CD14-positive monocyte (primary cell): ENCODE measurements at regions not wholly inside any gene's neighbourhood (a gene's known extent, or its start where the extent isn't known, plus 50 kb on each side); places are given as distances from the start of the nearest gene placed in this dataset.

Experiments used
- DNase-seq, 3 donors: peaks; one replicate each; pipeline ENCODE4 v3.0.0-alpha.2; 2011 to 2022
- H2AFZ ChIP-seq: 2 replicates; pipeline ENCODE4 v1.6.0; 2012; ENCODE audit warnings: mild to moderate bottlenecking, low read depth, low read length, inconsistent platforms; ENCODE audit not compliant: insufficient read depth, poor library complexity, severe bottlenecking
- H3K27ac ChIP-seq, 2 donors: 1 replicate in 1 of 2; 2 replicates in 1 of 2; pipeline ENCODE4 v1.5.1; 2012 to 2013; ENCODE audit warnings: low read length in 2 of 2, control low read depth in 1 of 2, inconsistent platforms in 1 of 2, low read depth in 1 of 2, mild to moderate bottlenecking in 1 of 2
- H3K27me3 ChIP-seq, 2 donors: one replicate each; pipeline versions ENCODE4 v1.6.0 to v1.6.1; 2011 to 2013; ENCODE audit warnings: low read length in 2 of 2; ENCODE audit not compliant: control insufficient read depth in 2 of 2, insufficient read depth in 2 of 2
- H3K36me3 ChIP-seq, 2 donors: replicated peaks in 1 of 2; 1 replicate in 1 of 2; 2 replicates in 1 of 2; pipeline versions ENCODE4 v1.5.1 to v1.6.1; 2012 to 2013; ENCODE audit warnings: low read length in 2 of 2, control low read depth in 1 of 2, inconsistent platforms in 1 of 2, mild to moderate bottlenecking in 1 of 2; ENCODE audit not compliant: insufficient read depth in 2 of 2, control insufficient read depth in 1 of 2
- H3K4me1 ChIP-seq, 2 donors: 1 replicate in 1 of 2; 2 replicates in 1 of 2; pipeline versions ENCODE4 v1.5.1 to v1.6.1; 2012 to 2013; ENCODE audit warnings: low read length in 2 of 2, control low read depth in 1 of 2, inconsistent platforms in 1 of 2, mild to moderate bottlenecking in 1 of 2, moderate library complexity in 1 of 2; ENCODE audit not compliant: insufficient read depth in 2 of 2, control insufficient read depth in 1 of 2
- H3K4me2 ChIP-seq: replicated peaks from 2 replicates; pipeline ENCODE3; 2012; ENCODE audit warnings: low read length, moderate library complexity, mild to moderate bottlenecking; ENCODE audit not compliant: poor library complexity, severe bottlenecking; ENCODE audit errors: extremely low read depth
- H3K4me3 ChIP-seq, 3 experiments: fragments of 200-600 bp in 1 of 3; sonication (generic) in 1 of 3; replicated peaks in 1 of 3; 1 replicate in 2 of 3; 2 replicates in 1 of 3; pipeline ENCODE4 v1.5.1; 2011 to 2013; ENCODE audit warnings: low read length in 3 of 3, mild to moderate bottlenecking in 3 of 3, control low read depth in 2 of 3, low read depth in 2 of 3, inconsistent platforms in 1 of 3, moderate library complexity in 1 of 3
- H3K79me2 ChIP-seq: 2 replicates; pipeline ENCODE4 v1.6.0; 2012; ENCODE audit warnings: mild to moderate bottlenecking, control low read depth, inconsistent platforms, low read length, moderate library complexity; ENCODE audit not compliant: insufficient read depth
- H3K9ac ChIP-seq: 2 replicates; pipeline ENCODE4 v1.6.0; 2017; ENCODE audit warnings: low read length, mild to moderate bottlenecking; ENCODE audit not compliant: insufficient read depth, poor library complexity, severe bottlenecking
- H3K9me3 ChIP-seq, 2 donors: replicated peaks in 1 of 2; 1 replicate in 1 of 2; 2 replicates in 1 of 2; pipeline versions ENCODE4 v1.5.1 to v1.6.1; 2012 to 2013; ENCODE audit warnings: low read length in 2 of 2, control low read depth in 1 of 2; ENCODE audit not compliant: control insufficient read depth in 1 of 2, insufficient read depth in 1 of 2
- H4K20me1 ChIP-seq: 2 replicates; pipeline ENCODE4 v1.6.0; 2012; ENCODE audit warnings: mild to moderate bottlenecking, low read length, control low read depth, moderate library complexity; ENCODE audit not compliant: insufficient read depth
- H3K27ac Mint-ChIP-seq, 7 donors: one replicate each; pipeline ENCODE4 v1.8.0; 2020; ENCODE audit warnings: mild to moderate bottlenecking in 7 of 7, mixed read lengths in 7 of 7, moderate library complexity in 6 of 7, inconsistent platforms in 2 of 7
- H3K27me3 Mint-ChIP-seq, 3 donors: one replicate each; pipeline ENCODE4 v1.8.0; 2021 to 2022; ENCODE audit warnings: low read depth in 3 of 3, mild to moderate bottlenecking in 3 of 3, mixed read lengths in 3 of 3, moderate library complexity in 3 of 3, inconsistent platforms in 1 of 3
- H3K36me3 Mint-ChIP-seq, 2 donors: one replicate each; pipeline ENCODE4 v1.8.0; 2020; ENCODE audit warnings: mixed read lengths in 2 of 2, inconsistent platforms in 1 of 2, mild to moderate bottlenecking in 1 of 2
- H3K4me1 Mint-ChIP-seq: one replicate; pipeline ENCODE4 v1.8.0; 2020; ENCODE audit warnings: mild to moderate bottlenecking, mixed read lengths
- H3K4me3 Mint-ChIP-seq, 2 donors: one replicate each; pipeline ENCODE4 v1.8.0; 2020; ENCODE audit warnings: mild to moderate bottlenecking in 2 of 2, mixed read lengths in 2 of 2, moderate library complexity in 1 of 2
- H3K9me3 Mint-ChIP-seq, 7 donors: one replicate each; pipeline ENCODE4 v1.8.0; 2020 to 2022; ENCODE audit warnings: mixed read lengths in 7 of 7, mild to moderate bottlenecking in 6 of 7, moderate library complexity in 6 of 7, inconsistent platforms in 2 of 7
- WGBS: methylation state at CpG from one replicate; pipeline ENCODE4 v1.1.5; 2013; ENCODE audit warnings: missing lambda C conversion rate; ENCODE audit not compliant: insufficient coverage; 5-methylcytosine and 5-hydroxymethylcytosine counted together
- intact Hi-C, 2 donors: fragments of 100-400 bp; cut with micrococcal nuclease; formaldehyde crosslinking; loops; one replicate each; pipeline versions ENCODE4 v1.15.0 to v1.15.1; 2023
- TF ChIP-seq, protein P1 (sequence below): fragments of 200-600 bp; IDR thresholded peaks from one replicate; pipeline ENCODE4 v1.8.0; 2022; ENCODE audit warnings: antibody characterized with exemption, mild to moderate bottlenecking

DNA sequence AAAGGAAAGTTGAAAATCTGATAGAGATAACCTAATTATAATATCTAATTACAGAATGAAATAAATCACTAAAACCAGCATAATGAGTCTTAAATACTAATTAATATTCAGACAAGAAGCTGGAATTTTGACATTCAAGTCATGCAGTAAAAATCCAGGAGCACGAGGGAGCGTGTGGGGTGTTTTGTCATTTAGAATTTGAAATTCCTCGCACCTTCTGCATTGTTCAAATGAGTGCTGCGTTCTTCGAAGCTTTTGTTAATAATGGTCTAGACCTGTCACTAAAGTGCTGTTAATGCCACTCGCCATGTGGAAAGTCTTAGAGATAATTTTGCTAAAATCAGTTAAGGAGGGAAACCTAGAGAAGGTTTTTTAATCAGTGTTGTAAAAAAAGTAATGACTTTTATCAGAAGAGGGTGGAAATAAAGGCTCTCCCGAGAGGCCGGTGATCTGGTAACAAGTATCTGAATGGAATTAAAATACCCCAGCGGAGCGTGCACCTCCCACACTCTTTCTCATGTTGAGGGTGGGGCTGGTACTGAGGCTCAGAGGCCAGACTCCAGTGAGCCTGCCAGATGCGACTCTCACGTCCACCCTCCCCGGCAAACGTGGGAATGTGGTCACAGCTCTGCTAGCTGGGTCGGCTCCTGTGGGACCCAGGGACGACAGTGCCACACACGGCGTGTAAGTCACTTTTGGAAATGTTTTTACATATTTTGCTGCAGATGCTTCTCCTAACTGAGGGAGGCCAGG, 69.4 kb upstream of the MYT1L start:
- intact Hi-C loops = no loop called here
- peaks cover 0 to 2% (median 0%) of the 10 kb centered on the region in 3 donors for H3K27me3 Mint-ChIP-seq
- H3K79me2 ChIP-seq = no peaks in the 10 kb centered on the region
- no peak overlapping the region for H3K4me3 Mint-ChIP-seq
- H3K4me1 Mint-ChIP-seq = no peaks in the 10 kb centered on the region
- no peak overlapping the region for H3K27ac ChIP-seq
- no peak overlapping the region for H3K4me2 ChIP-seq
- no peak overlapping the region for H3K9ac ChIP-seq
- H3K36me3 ChIP-seq = no peaks in the 10 kb centered on the region
- H3K27me3 ChIP-seq = no peaks in the 10 kb centered on the region
- no peak overlapping the region for H3K4me3 ChIP-seq
- no peaks in the 10 kb centered on the region for H3K4me1 ChIP-seq
- H3K36me3 Mint-ChIP-seq = no peaks in the 10 kb centered on the region
- H3K27ac Mint-ChIP-seq = no peak overlapping the region
- no peak overlapping the region for H2AFZ ChIP-seq
- H3K9me3 Mint-ChIP-seq = peaks cover 0 to 11% (median 3%) of the 10 kb centered on the region in 7 donors
- no peaks in the 10 kb centered on the region for H3K9me3 ChIP-seq
- no peaks in the 10 kb centered on the region for H4K20me1 ChIP-seq
- 97% methylated on average over 12 of the region's 18 CpGs for WGBS
- TF ChIP-seq, protein P1, sequence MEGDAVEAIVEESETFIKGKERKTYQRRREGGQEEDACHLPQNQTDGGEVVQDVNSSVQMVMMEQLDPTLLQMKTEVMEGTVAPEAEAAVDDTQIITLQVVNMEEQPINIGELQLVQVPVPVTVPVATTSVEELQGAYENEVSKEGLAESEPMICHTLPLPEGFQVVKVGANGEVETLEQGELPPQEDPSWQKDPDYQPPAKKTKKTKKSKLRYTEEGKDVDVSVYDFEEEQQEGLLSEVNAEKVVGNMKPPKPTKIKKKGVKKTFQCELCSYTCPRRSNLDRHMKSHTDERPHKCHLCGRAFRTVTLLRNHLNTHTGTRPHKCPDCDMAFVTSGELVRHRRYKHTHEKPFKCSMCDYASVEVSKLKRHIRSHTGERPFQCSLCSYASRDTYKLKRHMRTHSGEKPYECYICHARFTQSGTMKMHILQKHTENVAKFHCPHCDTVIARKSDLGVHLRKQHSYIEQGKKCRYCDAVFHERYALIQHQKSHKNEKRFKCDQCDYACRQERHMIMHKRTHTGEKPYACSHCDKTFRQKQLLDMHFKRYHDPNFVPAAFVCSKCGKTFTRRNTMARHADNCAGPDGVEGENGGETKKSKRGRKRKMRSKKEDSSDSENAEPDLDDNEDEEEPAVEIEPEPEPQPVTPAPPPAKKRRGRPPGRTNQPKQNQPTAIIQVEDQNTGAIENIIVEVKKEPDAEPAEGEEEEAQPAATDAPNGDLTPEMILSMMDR = no peak
- no peak for DNase-seq

DNA sequence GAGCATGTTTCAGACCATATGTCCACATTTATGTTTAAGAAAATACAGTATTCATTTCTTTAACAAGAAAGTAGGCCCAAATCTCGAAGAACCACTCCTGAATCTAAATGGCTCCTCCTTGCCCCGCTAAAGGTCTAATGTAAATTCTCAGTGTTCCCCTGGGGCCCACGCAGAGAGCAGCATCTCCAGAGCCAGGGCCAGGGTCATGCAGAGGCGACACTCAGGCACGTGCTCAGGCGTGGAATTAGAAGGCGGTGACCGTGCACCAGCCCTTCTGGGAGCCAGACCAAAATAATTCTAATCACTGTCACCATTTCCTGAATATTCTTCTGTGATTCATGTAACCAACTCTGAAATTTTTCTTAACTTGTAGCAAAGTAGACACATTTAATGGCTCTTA, 68.3 kb upstream of the MYT1L start:
- TF ChIP-seq, protein P1 = no peak
- no peak for DNase-seq
- no peaks in the 10 kb centered on the region for H3K27me3 ChIP-seq
- no peak overlapping the region for H3K27ac ChIP-seq
- H2AFZ ChIP-seq = no peak overlapping the region
- H4K20me1 ChIP-seq = no peaks in the 10 kb centered on the region
- H3K4me3 Mint-ChIP-seq = no peak overlapping the region
- no peak overlapping the region for H3K9ac ChIP-seq
- no peak overlapping the region for H3K4me2 ChIP-seq
- H3K79me2 ChIP-seq = no peaks in the 10 kb centered on the region
- H3K36me3 ChIP-seq = no peaks in the 10 kb centered on the region
- H3K36me3 Mint-ChIP-seq = no peaks in the 10 kb centered on the region
- 82% methylated on average over 3 of the region's 8 CpGs for WGBS
- H3K4me3 ChIP-seq = no peak overlapping the region
- peaks cover 0 to 11% (median 3%) of the 10 kb centered on the region in 7 donors for H3K9me3 Mint-ChIP-seq
- no peaks in the 10 kb centered on the region for H3K4me1 Mint-ChIP-seq
- no peaks in the 10 kb centered on the region for H3K4me1 ChIP-seq
- peaks cover 0 to 2% (median 1%) of the 10 kb centered on the region in 3 donors for H3K27me3 Mint-ChIP-seq
- no peaks in the 10 kb centered on the region for H3K9me3 ChIP-seq
- H3K27ac Mint-ChIP-seq = no peak overlapping the region
- intact Hi-C loops = no loop called here
